CD4-positive, alpha-beta T cell treated with Interleukin-6 for 4 hours (primary cell): ENCODE measurements at regions not wholly inside any gene's neighbourhood (a gene's known extent, or its start where the extent isn't known, plus 50 kb on each side); places are given as distances from the start of the nearest gene placed in this dataset.

Experiments
- DNase-seq: peaks from one replicate; pipeline ENCODE4 v3.0.0-alpha.2; 2020; ENCODE audit warnings: mixed read lengths

DNA sequence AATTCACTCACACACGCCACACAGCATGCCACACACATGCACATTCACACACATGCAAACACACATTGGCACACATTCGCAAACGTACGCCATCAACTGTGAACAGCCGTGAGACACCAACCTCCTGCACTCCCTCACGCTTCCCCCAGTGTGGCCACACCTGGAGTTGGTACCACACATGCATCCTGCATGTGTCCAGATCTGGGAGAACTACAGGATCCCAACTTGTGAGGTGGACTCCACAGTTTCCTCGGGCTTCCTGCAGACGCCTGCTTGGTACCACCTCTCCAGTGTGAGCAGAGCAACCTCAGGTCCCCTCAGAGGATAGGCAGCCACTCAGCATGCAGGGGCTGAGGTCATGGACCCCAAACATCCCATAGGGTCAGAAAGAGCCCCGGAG, 239.0 kb downstream of the EIPR1 start:
- DNase-seq: no peak

GRCh38 chr2:3137651-3138300, 239.8 kb downstream of the EIPR1 start:
- no peak for DNase-seq

- no peak for DNase-seq
Observed at GRCh38 chr2:3135676-3136075, 241.9 kb downstream of the EIPR1 start.

DNA sequence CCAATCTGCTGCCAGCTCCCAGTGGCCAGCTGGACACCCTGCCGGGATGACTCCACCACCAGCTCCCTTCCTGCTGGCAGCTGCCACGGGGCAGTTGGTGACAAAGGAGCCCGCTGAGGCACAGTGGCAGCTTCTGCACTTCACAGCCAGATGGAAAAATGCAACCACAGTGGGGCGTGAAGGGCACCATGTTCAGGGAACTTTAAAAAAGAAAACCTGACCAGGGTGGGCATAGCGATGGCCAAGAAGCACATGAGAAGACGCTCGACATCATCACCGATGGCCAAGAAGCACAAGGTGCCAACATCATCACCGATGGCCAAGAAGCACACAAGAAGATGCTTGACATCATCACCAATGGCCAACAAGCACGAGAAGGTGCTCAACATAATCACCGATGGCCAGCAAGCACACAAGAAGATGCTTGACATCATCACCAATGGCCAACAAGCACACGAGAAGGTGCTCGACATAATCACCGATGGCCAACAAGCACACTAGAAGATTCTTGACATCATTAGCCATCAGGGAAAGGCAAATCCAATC, 243.5 kb downstream of the EIPR1 start:
- no peak for DNase-seq

GRCh38 chr2:3132966-3133365, 244.7 kb downstream of the EIPR1 start:
- DNase-seq: no peak

- no peak for DNase-seq
Observed at GRCh38 chr2:3132466-3132865, 245.2 kb downstream of the EIPR1 start.

DNA sequence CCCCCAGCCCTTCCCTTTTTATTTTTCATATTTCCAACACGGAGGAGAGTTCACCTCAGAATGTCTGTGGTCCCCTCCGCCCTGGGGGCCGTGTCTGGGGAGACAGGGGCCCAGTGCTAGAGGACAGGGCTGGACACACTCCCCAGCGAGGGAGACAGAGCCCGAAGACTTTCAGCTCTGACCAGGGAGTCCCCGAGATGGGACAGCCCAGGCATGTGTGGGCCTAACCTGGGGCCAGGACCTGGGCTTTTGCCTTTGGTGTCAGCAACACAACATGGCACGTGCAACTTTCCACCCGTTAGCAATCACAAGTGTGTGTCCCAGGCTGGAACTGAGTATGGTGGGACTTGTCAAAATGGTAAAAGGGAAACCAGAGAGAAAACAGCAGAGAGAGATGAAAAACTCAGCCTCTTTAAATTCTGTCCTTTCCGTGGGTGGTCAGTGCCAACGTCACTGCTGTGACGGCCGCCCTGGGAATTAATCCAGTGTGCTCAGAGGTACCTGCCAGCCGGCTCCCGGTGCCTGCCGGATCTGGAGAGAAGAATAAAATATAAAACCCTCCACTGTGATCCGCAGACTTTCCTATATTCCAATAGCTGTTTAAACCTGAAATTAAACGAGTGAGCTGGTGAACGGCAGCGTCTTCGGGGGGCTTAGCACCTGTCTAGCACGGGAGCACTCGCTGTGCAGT, 245.8 kb downstream of the EIPR1 start:
- no peak for DNase-seq

GRCh38 chr2:3130889-3131635, 246.6 kb downstream of the EIPR1 start:
- no peak for DNase-seq

- DNase-seq: no peak
Observed at GRCh38 chr2:3130444-3130843, 247.2 kb downstream of the EIPR1 start.

- DNase-seq: no peak
Observed at GRCh38 chr2:3129867-3130266, 247.8 kb downstream of the EIPR1 start.

DNA sequence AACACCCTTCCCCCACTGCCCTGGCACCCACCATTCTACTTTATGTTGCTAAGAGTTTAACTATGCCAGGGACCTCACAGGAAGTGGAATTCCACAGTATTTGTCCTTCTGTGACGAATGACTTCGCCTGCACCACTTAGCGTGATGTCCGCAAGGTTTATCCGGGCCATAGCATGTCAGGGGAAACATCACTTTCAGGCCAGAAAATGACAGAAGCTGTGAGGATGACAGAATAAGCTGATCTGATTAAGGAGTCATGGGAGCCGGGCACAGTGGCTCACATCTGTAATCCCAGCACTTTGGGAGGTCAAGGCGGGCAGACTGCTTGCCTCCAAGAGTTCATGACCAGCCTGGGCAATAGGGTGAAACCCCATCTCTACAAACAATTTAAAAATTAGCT, 248.8 kb downstream of the EIPR1 start:
- DNase-seq: no peak

- no peak for DNase-seq
Observed at GRCh38 chr2:3127710-3128109, 249.9 kb downstream of the EIPR1 start.

GRCh38 chr2:3126911-3127621, 250.6 kb downstream of the EIPR1 start:
- DNase-seq: peak; percentile 10

DNA sequence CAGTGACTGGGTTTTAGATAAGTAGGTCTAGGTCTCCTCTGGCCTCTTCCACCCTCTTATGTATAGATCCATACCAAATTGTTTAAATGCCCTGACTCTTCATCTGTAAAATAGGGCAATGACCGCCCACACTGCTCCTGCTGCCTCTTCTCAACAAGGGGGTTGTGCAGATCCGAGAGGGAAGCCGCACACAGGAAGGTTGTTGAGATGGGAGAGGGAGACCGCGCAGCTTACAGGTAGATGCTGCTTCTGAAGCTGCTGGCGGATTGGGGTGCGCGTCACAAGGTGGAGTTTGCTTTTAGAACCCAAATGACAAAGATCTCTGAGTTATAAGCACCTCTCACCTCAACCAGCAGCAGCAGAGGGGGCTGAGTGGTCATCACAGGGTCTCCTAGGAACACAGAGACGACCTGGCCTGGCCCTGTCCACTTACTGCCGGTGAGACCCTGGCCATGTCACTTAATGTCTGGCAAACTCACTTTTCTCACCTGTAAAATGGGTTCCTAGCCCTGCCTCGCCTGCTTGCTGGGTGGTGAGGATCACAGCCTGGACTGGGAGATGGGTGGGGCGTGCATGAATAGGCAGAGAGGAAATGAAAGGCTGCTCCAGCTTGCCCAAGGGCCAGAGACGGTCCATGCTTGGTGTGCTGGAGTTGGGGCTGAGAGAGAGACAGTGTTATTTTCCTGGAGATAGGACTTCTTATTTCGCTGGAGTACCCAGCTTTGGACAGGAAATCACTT, 251.3 kb downstream of the EIPR1 start:
- DNase-seq: no peak

DNA sequence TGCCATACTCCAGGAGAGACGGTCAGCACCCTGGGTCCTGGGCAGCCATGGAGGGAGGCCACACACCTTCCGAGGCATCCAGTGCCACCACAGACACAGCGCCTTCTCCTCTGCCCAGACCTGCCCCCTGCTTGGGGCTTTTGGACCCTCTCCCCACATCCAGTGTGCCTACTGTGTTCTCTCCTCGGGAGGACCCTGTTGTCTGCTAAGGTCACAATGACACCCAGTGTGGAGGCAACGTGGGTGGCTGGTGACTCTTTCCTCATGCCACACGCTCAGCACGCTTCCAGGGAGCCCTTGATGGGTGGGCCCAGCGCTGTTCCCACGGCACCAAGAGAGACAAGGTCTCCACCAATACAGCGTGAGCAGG, 251.9 kb downstream of the EIPR1 start:
- no peak for DNase-seq

GRCh38 chr2:3125001-3125760, 252.4 kb downstream of the EIPR1 start:
- DNase-seq: no peak

DNA sequence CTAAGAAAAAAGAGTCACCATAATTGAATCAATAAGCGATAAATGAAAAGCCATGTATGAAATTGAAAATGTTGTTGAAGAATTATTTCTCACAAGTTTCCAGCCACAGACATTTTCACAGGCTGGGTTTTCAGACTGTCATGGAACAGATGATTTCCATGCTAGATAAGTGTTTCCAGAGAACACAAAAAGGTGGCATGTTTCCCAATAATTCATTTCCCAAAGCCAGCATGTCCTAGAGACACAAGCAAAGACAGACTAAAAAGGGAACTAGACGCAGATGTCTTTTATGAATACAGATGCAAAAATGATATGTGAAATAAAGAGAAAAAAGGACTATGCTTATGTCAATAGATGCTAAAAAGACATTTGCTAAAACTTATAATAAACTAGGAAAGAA, 255.1 kb downstream of the EIPR1 start:
- no peak for DNase-seq

- no peak for DNase-seq
Observed at GRCh38 chr2:3121601-3122000, 256.0 kb downstream of the EIPR1 start.

GRCh38 chr2:3117650-3118216, 259.9 kb downstream of the EIPR1 start:
- DNase-seq: no peak

GRCh38 chr2:3116371-3116770, 261.2 kb downstream of the EIPR1 start:
- no peak for DNase-seq

- DNase-seq: no peak
Observed at GRCh38 chr2:3115301-3116042, 262.1 kb downstream of the EIPR1 start.
